CD4-positive, alpha-beta memory T cell (primary cell): ENCODE measurements at regions not wholly inside any gene's neighbourhood (a gene's known extent, or its start where the extent isn't known, plus 50 kb on each side); places are given as distances from the start of the nearest gene placed in this dataset.

Source experiments
- CTCF ChIA-PET: fragments of 350-600 bp; sonication (Branson Sonifier 250); formaldehyde crosslinking; loops from one replicate; lab custom pipeline; 2021; ENCODE audit warnings: inconsistent platforms; ENCODE audit not compliant: partially characterized antibody; lab: Charles Lee
- POLR2A ChIA-PET: fragments of 350-600 bp; sonication (Branson Sonifier 250); formaldehyde crosslinking; loops from one replicate; lab custom pipeline; 2021; ENCODE audit not compliant: partially characterized antibody; lab: Charles Lee
- DNase-seq, 5 donors: peaks; one replicate each; pipeline versions ENCODE4 v3.0.0 to v3.0.0-alpha.2; 2020 to 2022; ENCODE audit warnings: mixed read lengths in 1 of 5
- H3K27ac ChIP-seq: one replicate; pipeline ENCODE4 v1.7.0; 2013; ENCODE audit warnings: low read depth, low read length
- H3K27me3 ChIP-seq: 2 replicates; pipeline ENCODE4 v1.7.0; 2013; ENCODE audit warnings: mild to moderate bottlenecking, low read length, moderate library complexity; ENCODE audit not compliant: insufficient read depth
- H3K36me3 ChIP-seq: 2 replicates; pipeline ENCODE4 v1.7.0; 2013; ENCODE audit warnings: mild to moderate bottlenecking, low read length, moderate library complexity; ENCODE audit not compliant: insufficient read depth
- H3K4me1 ChIP-seq: 2 replicates; pipeline ENCODE4 v1.7.0; 2013; ENCODE audit warnings: mild to moderate bottlenecking, low read length, moderate library complexity; ENCODE audit not compliant: insufficient read depth
- H3K4me3 ChIP-seq, 2 donors: one replicate each; pipeline ENCODE4 v1.7.0; 2013; ENCODE audit warnings: low read length in 2 of 2, mild to moderate bottlenecking in 1 of 2
- H3K9me3 ChIP-seq, 2 donors: one replicate each; pipeline ENCODE4 v1.7.0; 2013; ENCODE audit warnings: low read length in 2 of 2, control low read depth in 1 of 2; ENCODE audit not compliant: control insufficient read depth in 1 of 2
- H3K27ac Mint-ChIP-seq, 7 donors: one replicate each; pipeline ENCODE4 v1.8.0; 2020 to 2021; ENCODE audit warnings: mixed read lengths in 7 of 7, mild to moderate bottlenecking in 6 of 7, inconsistent platforms in 3 of 7, moderate library complexity in 3 of 7
- H3K27me3 Mint-ChIP-seq, 2 donors: one replicate each; pipeline ENCODE4 v1.8.0; 2020 to 2021; ENCODE audit warnings: mixed read lengths in 2 of 2
- H3K36me3 Mint-ChIP-seq, 2 donors: one replicate each; pipeline ENCODE4 v1.8.0; 2020 to 2021; ENCODE audit warnings: mixed read lengths in 2 of 2, inconsistent platforms in 1 of 2, mild to moderate bottlenecking in 1 of 2
- H3K4me1 Mint-ChIP-seq, 4 donors: one replicate each; pipeline ENCODE4 v1.8.0; 2020 to 2021; ENCODE audit warnings: mixed read lengths in 4 of 4, mild to moderate bottlenecking in 1 of 4
- H3K4me3 Mint-ChIP-seq, 8 donors: one replicate each; pipeline ENCODE4 v1.8.0; 2020 to 2021; ENCODE audit warnings: mixed read lengths in 8 of 8, mild to moderate bottlenecking in 7 of 8, moderate library complexity in 6 of 8, inconsistent platforms in 3 of 8
- H3K9me3 Mint-ChIP-seq, 8 donors: one replicate each; pipeline ENCODE4 v1.8.0; 2020 to 2021; ENCODE audit warnings: mixed read lengths in 8 of 8, mild to moderate bottlenecking in 5 of 8, inconsistent platforms in 3 of 8, moderate library complexity in 1 of 8
- intact Hi-C: fragments of 100-400 bp; cut with micrococcal nuclease; formaldehyde crosslinking; loops from one replicate; pipeline ENCODE4 v1.15.1; 2023

GRCh38 chr9:117470455-117470854 lies 55.6 kb upstream of the ASTN2 start:
- Histone ChIP-seq H3K9me3 (no peaks in the 10 kb centered on the region), H3K27me3 (no peaks in the 10 kb centered on the region), H3K27ac (no peak overlapping the region), H3K36me3 (no peaks in the 10 kb centered on the region), H3K4me3 (no peak overlapping the region), H3K4me1 (no peaks in the 10 kb centered on the region)
- ChIA-PET CTCF (no interaction called here), POLR2A (no interaction called here)
- Mint-ChIP-seq H3K9me3 (peaks cover 0 to 8% (median 2%) of the 10 kb centered on the region in 8 donors), H3K36me3 (no peaks in the 10 kb centered on the region), H3K4me3 (no peak overlapping the region), H3K27ac (no peak overlapping the region), H3K27me3 (no peaks in the 10 kb centered on the region), H3K4me1 (no peaks in the 10 kb centered on the region)
- DNase-seq = no peak
- intact Hi-C loops = no loop called here

DNA sequence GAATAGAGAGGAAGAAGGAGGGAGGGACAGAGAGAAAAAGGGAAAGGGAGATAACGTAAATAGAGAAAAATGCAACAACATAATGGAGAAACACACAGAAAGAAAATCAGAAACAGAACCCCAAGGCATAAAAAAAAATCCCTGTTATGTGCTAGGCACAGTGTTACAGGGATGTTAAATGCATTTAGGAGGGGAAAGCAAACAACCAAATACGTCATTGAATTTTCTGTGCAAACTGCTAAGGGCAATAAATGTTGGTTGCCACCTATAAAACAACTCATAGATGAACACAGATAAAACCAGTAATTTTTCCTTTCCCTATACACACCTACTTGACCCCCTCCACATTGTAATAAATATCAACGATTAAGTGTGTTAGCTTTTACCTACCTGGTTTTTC lies 51.3 kb upstream of the ASTN2 start:
- H3K9me3 ChIP-seq = no peaks in the 10 kb centered on the region
- H3K36me3 Mint-ChIP-seq = no peaks in the 10 kb centered on the region
- CTCF ChIA-PET = no interaction called here
- H3K36me3 ChIP-seq = no peaks in the 10 kb centered on the region
- H3K4me1 Mint-ChIP-seq = no peaks in the 10 kb centered on the region
- H3K27ac Mint-ChIP-seq = no peak overlapping the region
- H3K4me3 Mint-ChIP-seq = no peak overlapping the region
- intact Hi-C loops = no loop called here
- DNase-seq = no peak
- no peaks in the 10 kb centered on the region for H3K27me3 Mint-ChIP-seq
- H3K9me3 Mint-ChIP-seq = peaks cover 0 to 6% (median 0%) of the 10 kb centered on the region in 8 donors
- no peak overlapping the region for H3K4me3 ChIP-seq
- POLR2A ChIA-PET = no interaction called here
- no peak overlapping the region for H3K27ac ChIP-seq
- no peaks in the 10 kb centered on the region for H3K4me1 ChIP-seq
- H3K27me3 ChIP-seq = no peaks in the 10 kb centered on the region

- ChIA-PET POLR2A (no interaction called here), CTCF (no interaction called here)
- Mint-ChIP-seq H3K9me3 (peaks cover 0 to 4% (median 0%) of the 10 kb centered on the region in 8 donors), H3K4me3 (no peak overlapping the region), H3K27me3 (no peaks in the 10 kb centered on the region), H3K27ac (no peak overlapping the region), H3K36me3 (no peaks in the 10 kb centered on the region), H3K4me1 (no peaks in the 10 kb centered on the region)
- no peak overlapping the region for H3K4me3 ChIP-seq
- intact Hi-C loops = no loop called here
- no peaks in the 10 kb centered on the region for H3K36me3 ChIP-seq
- H3K27ac ChIP-seq = no peak overlapping the region
- DNase-seq = no peak
- H3K9me3 ChIP-seq = no peaks in the 10 kb centered on the region
- no peaks in the 10 kb centered on the region for H3K27me3 ChIP-seq
- no peaks in the 10 kb centered on the region for H3K4me1 ChIP-seq
These were observed 50.8 kb upstream of the ASTN2 start for GRCh38 chr9:117465706-117466105.

- Histone ChIP-seq H3K4me1 (no peaks in the 10 kb centered on the region), H3K9me3 (no peaks in the 10 kb centered on the region), H3K36me3 (no peaks in the 10 kb centered on the region), H3K27ac (no peak overlapping the region), H3K27me3 (no peaks in the 10 kb centered on the region), H3K4me3 (no peak overlapping the region)
- no peak for DNase-seq
- CTCF ChIA-PET = no interaction called here
- Mint-ChIP-seq H3K27me3 (no peaks in the 10 kb centered on the region), H3K4me3 (no peak overlapping the region), H3K9me3 (peaks cover 0 to 4% (median 0%) of the 10 kb centered on the region in 8 donors), H3K4me1 (no peaks in the 10 kb centered on the region), H3K27ac (no peak overlapping the region), H3K36me3 (no peaks in the 10 kb centered on the region)
- intact Hi-C loops = no loop called here
- POLR2A ChIA-PET = no interaction called here
These were observed 50.2 kb upstream of the ASTN2 start for GRCh38 chr9:117464941-117465616.
